Nephron progenitor cell (in vitro differentiated cells): ENCODE measurements at regions not wholly inside any gene's neighbourhood (a gene's known extent, or its start where the extent isn't known, plus 50 kb on each side); places are given as distances from the start of the nearest gene placed in this dataset.

Source experiments
- DNase-seq: peaks from one replicate; pipeline ENCODE4 v3.0.0; 2021
- H3K27ac Mint-ChIP-seq: 2 replicates; pipeline ENCODE4 v1.8.0; 2021; ENCODE audit warnings: mild to moderate bottlenecking, moderate library complexity, mixed read lengths
- H3K27me3 Mint-ChIP-seq: 2 replicates; pipeline ENCODE4 v1.8.0; 2021; ENCODE audit warnings: mild to moderate bottlenecking, low read depth, mixed read lengths; ENCODE audit not compliant: poor library complexity
- H3K36me3 Mint-ChIP-seq: 2 replicates; pipeline ENCODE4 v1.8.0; 2021; ENCODE audit warnings: low read depth, mixed read lengths
- H3K4me1 Mint-ChIP-seq: 2 replicates; pipeline ENCODE4 v1.8.0; 2021; ENCODE audit warnings: mixed read lengths
- H3K4me3 Mint-ChIP-seq: 2 replicates; pipeline ENCODE4 v1.8.0; 2021; ENCODE audit warnings: mild to moderate bottlenecking, moderate library complexity, mixed read lengths
- H3K9me3 Mint-ChIP-seq: 2 replicates; pipeline ENCODE4 v1.8.0; 2021; ENCODE audit warnings: mild to moderate bottlenecking, moderate library complexity, mixed read lengths
- TF ChIP-seq, protein P1 (sequence below): fragments of 200-600 bp; sonication (generic); IDR thresholded peaks from 2 replicates; pipeline ENCODE4 v1.5.0; 2021; ENCODE audit warnings: antibody characterized with exemption

DNA sequence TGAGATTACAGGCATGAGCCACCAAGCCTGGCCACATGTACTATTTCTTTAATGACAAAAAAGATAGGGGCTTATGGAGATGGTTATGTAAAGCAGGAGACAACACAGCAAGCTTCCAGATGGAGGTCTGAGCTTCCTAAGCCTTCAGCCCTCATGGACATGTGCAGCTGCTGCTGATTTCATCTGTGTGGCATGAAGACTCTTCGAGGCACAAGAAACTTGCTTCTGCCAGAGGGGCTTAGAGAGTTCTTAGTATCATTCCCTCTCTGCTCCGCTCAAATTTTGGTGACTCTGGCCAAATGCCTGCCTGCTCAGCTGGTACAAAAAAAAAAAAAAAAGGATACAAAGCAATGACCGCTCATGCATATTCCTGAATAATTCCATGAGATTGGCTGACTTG, 552.5 kb downstream of the TYW1 start:
- peaks cover 10% of the 10 kb centered on the region for H3K27me3 Mint-ChIP-seq
- no peak for DNase-seq
- H3K27ac Mint-ChIP-seq, result no peak overlapping the region
- H3K9me3 Mint-ChIP-seq, result peaks cover 7% of the 10 kb centered on the region
- peaks cover 10% of the 10 kb centered on the region for H3K4me1 Mint-ChIP-seq
- H3K36me3 Mint-ChIP-seq, result no peaks in the 10 kb centered on the region
- TF ChIP-seq, protein P1, sequence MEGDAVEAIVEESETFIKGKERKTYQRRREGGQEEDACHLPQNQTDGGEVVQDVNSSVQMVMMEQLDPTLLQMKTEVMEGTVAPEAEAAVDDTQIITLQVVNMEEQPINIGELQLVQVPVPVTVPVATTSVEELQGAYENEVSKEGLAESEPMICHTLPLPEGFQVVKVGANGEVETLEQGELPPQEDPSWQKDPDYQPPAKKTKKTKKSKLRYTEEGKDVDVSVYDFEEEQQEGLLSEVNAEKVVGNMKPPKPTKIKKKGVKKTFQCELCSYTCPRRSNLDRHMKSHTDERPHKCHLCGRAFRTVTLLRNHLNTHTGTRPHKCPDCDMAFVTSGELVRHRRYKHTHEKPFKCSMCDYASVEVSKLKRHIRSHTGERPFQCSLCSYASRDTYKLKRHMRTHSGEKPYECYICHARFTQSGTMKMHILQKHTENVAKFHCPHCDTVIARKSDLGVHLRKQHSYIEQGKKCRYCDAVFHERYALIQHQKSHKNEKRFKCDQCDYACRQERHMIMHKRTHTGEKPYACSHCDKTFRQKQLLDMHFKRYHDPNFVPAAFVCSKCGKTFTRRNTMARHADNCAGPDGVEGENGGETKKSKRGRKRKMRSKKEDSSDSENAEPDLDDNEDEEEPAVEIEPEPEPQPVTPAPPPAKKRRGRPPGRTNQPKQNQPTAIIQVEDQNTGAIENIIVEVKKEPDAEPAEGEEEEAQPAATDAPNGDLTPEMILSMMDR, result no peak
- H3K4me3 Mint-ChIP-seq, result no peak overlapping the region

DNA sequence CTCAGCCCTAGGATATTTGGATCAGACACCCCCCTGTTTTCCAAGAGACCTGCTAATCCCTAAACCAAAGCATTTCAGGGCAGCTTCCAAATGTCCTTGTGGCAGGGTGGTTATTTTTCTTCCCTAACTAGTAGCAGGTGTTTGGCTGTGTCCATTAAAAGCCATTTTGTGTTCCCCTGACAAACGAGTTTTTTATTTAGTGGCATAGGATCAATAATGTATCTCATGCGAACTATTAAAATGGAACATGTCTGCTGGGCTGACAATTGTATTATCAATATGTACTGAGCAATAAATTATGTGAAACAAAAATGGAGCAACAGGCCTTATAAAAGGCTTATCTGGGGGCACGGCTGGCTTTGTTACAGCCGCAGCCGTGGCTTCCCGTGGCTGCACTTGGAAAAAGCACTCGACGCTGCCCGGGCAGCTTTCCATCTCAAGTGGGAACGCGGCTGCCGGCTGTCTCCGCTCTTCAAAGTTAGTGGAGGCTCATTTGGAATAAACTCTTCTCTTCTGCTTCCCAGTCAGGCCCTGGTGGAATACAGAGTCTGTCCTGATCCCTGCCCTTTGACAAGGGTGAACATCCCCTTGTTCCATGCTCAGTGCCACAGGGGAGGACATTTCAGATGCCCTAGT, 554.3 kb downstream of the TYW1 start:
- Mint-ChIP-seq H3K9me3 (peaks cover 7% of the 10 kb centered on the region), H3K27ac (no peak overlapping the region), H3K4me1 (peaks cover 10% of the 10 kb centered on the region), H3K36me3 (no peaks in the 10 kb centered on the region), H3K4me3 (no peak overlapping the region), H3K27me3 (peaks cover 12% of the 10 kb centered on the region)
- TF ChIP-seq, protein P1, result no peak
- no peak for DNase-seq

DNA sequence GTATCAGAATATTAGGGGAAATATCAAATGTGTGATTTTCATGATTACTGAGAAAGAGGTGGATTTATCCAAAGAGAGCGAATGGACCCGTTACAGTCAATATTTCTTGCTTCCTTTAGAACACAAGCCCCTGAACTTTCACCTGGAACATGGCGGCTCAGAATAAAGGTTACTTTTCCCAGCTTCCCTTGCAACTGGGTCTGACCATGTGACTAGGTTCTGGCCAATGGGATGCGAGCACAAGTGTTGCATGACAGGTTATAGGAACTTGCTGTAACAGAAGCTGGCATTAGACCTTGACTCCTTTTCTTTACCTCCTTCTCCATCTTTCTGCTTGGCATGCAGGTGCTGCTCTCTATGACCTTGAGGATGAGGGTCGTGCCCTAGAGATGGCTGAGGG, 556.1 kb downstream of the TYW1 start:
- Mint-ChIP-seq H3K4me1 (peaks cover 5% of the 10 kb centered on the region), H3K27ac (no peak overlapping the region), H3K9me3 (peaks cover 7% of the 10 kb centered on the region), H3K4me3 (no peak overlapping the region), H3K36me3 (no peaks in the 10 kb centered on the region), H3K27me3 (peaks cover 13% of the 10 kb centered on the region)
- DNase-seq, result no peak
- TF ChIP-seq, protein P1, result no peak

DNA sequence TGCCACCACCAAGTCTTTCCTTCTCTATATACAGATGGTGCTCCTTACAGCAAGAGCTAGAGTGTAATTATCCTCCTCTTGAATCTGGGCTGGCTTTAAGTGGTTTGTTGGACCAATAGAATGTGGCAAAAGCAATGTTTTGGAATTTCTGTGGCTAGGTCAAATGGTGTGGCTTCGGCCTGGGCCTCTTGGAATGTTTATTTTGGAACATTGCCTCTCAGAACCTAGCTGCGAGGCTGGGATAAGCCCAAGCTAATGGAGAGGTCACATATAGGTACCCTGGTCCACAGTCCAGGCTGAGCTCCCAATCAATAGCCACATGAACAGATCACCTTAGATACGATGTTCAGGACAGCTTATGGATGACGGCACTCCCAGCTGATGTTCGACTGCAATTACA, 556.7 kb downstream of the TYW1 start:
- no peaks in the 10 kb centered on the region for H3K36me3 Mint-ChIP-seq
- peaks cover 7% of the 10 kb centered on the region for H3K9me3 Mint-ChIP-seq
- H3K4me3 Mint-ChIP-seq, result no peak overlapping the region
- H3K27me3 Mint-ChIP-seq, result peaks cover 13% of the 10 kb centered on the region
- TF ChIP-seq, protein P1, result no peak
- DNase-seq, result no peak
- no peak overlapping the region for H3K27ac Mint-ChIP-seq
- H3K4me1 Mint-ChIP-seq, result peaks cover 5% of the 10 kb centered on the region

DNA sequence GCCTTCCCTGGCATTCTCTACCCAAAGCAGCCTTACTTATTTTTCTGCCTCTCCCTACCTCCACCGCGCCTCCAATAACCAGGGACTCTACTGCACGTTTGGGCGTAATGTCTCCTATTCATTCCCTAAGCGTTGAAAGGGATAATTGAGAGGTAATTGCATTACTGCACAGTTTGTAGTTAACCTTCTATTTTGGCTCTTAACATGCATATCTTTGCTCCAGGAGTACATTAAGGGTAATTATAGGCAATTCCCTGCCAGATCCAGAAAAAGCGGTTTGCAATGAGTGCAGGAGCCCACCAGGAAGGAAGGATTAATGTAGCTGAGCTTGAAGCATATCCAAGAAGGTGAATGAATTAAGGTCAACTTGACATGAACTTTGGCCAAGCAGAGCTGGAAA, 558.4 kb downstream of the TYW1 start:
- Mint-ChIP-seq H3K4me1 (peaks cover 5% of the 10 kb centered on the region), H3K9me3 (peaks cover 13% of the 10 kb centered on the region), H3K27ac (no peak overlapping the region), H3K27me3 (peaks cover 18% of the 10 kb centered on the region), H3K36me3 (no peaks in the 10 kb centered on the region), H3K4me3 (no peak overlapping the region)
- TF ChIP-seq, protein P1, result no peak
- no peak for DNase-seq

DNA sequence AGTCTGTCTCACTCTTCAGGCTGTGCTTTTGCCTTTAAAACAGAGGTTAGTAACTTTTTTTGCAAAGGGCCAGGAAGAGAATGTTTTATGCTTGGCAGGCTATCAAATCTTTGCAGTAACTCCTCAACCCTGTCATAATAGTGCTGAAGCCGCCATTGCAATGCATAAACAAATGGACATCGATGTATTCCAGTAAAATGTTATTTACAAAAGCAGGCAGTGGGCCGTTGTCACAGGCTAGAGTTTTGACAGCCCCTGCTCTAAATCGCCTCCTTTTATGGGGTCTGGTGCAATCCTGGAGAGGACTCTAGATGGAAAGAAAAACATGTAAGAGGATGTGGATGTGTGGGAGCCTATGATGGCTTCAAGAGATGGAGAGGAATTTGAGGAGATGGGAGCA, 568.3 kb downstream of the TYW1 start:
- DNase-seq, result no peak
- Mint-ChIP-seq H3K27ac (no peak overlapping the region), H3K4me3 (no peak overlapping the region), H3K9me3 (peaks cover 25% of the 10 kb centered on the region), H3K4me1 (peaks cover 6% of the 10 kb centered on the region), H3K36me3 (no peaks in the 10 kb centered on the region), H3K27me3 (peaks cover 8% of the 10 kb centered on the region)
- TF ChIP-seq, protein P1, result no peak
